ENCODE measurements at regions not wholly inside any gene's neighbourhood (a gene's known extent, or its start where the extent isn't known, plus 50 kb on each side); places are given as distances from the start of the nearest gene placed in this dataset.

- H3K4me3 ChIP-seq (ENCODE audit: low read depth, low read length): no peak overlapping the region
- peaks cover 0 to 1% (median 0%) of the 10 kb centered on the region in 7 donors for H3K9me3 Mint-ChIP-seq
- no peak overlapping the region for H3K4me3 Mint-ChIP-seq
- H3K36me3 Mint-ChIP-seq: no peaks in the 10 kb centered on the region
- no peaks in the 10 kb centered on the region for H3K27me3 ChIP-seq (ENCODE audit: control insufficient read depth, insufficient read depth, low read length)
- no peaks in the 10 kb centered on the region for H3K36me3 ChIP-seq (ENCODE audit: control insufficient read depth, insufficient read depth, low read length)
- H3K27me3 Mint-ChIP-seq: peaks cover 6% of the 10 kb centered on the region
- no peak overlapping the region for H3K27ac ChIP-seq (ENCODE audit: insufficient read depth, low read length, poor library complexity, severe bottlenecking)
- H3K9me3 ChIP-seq (ENCODE audit: control insufficient read depth in 2 of 2, low read length in 2 of 2): no peaks in the 10 kb centered on the region
- H3K27ac Mint-ChIP-seq: peak overlapping the region in 1 of 3 donors; percentile 38
- ATAC-seq (ENCODE audit: low read depth in 2 of 2) (no peak), DNase-seq (no peak)
- no peaks in the 10 kb centered on the region for H3K4me1 ChIP-seq (ENCODE audit: control insufficient read depth, insufficient read depth, low read length, poor library complexity, severe bottlenecking)
- H3K4me1 Mint-ChIP-seq: no peaks in the 10 kb centered on the region
Measured at GRCh38 chr22:49368221-49368975, 459.3 kb downstream of the BRD1 start.

- ATAC-seq (ENCODE audit: low read depth in 2 of 2): no peak
Measured at GRCh38 chr22:49367041-49367697, 460.5 kb downstream of the BRD1 start.

GRCh38 chr22:49366437-49366836, 461.2 kb downstream of the BRD1 start:
- H3K9me3 ChIP-seq (ENCODE audit: control insufficient read depth in 2 of 2, low read length in 2 of 2): no peaks in the 10 kb centered on the region
- H3K27me3 ChIP-seq (ENCODE audit: control insufficient read depth, insufficient read depth, low read length): no peaks in the 10 kb centered on the region
- DNase-seq (no peak), ATAC-seq (ENCODE audit: low read depth in 2 of 2) (no peak)
- H3K36me3 ChIP-seq (ENCODE audit: control insufficient read depth, insufficient read depth, low read length): no peaks in the 10 kb centered on the region
- no peak overlapping the region for H3K4me3 Mint-ChIP-seq
- peaks cover 0 to 1% (median 0%) of the 10 kb centered on the region in 7 donors for H3K9me3 Mint-ChIP-seq
- H3K4me1 ChIP-seq (ENCODE audit: control insufficient read depth, insufficient read depth, low read length, poor library complexity, severe bottlenecking): no peaks in the 10 kb centered on the region
- no peak overlapping the region for H3K4me3 ChIP-seq (ENCODE audit: low read depth, low read length)
- no peak overlapping the region for H3K27ac Mint-ChIP-seq
- H3K27me3 Mint-ChIP-seq: peaks cover 6% of the 10 kb centered on the region
- no peaks in the 10 kb centered on the region for H3K4me1 Mint-ChIP-seq
- no peak overlapping the region for H3K27ac ChIP-seq (ENCODE audit: insufficient read depth, low read length, poor library complexity, severe bottlenecking)
- H3K36me3 Mint-ChIP-seq: no peaks in the 10 kb centered on the region

More at GRCh38 chr22:49367041-49367697, 460.5 kb downstream of the BRD1 start:
- H3K27ac Mint-ChIP-seq: no peak overlapping the region
- H3K27me3 Mint-ChIP-seq: peaks cover 6% of the 10 kb centered on the region
- no peak for DNase-seq
- H3K4me3 ChIP-seq (ENCODE audit: low read depth, low read length): no peak overlapping the region
- no peaks in the 10 kb centered on the region for H3K36me3 ChIP-seq (ENCODE audit: control insufficient read depth, insufficient read depth, low read length)
- no peak overlapping the region for H3K4me3 Mint-ChIP-seq
- no peaks in the 10 kb centered on the region for H3K27me3 ChIP-seq (ENCODE audit: control insufficient read depth, insufficient read depth, low read length)
- H3K4me1 ChIP-seq (ENCODE audit: control insufficient read depth, insufficient read depth, low read length, poor library complexity, severe bottlenecking): no peaks in the 10 kb centered on the region
- no peaks in the 10 kb centered on the region for H3K9me3 ChIP-seq (ENCODE audit: control insufficient read depth in 2 of 2, low read length in 2 of 2)
- peaks cover 0 to 1% (median 0%) of the 10 kb centered on the region in 7 donors for H3K9me3 Mint-ChIP-seq
- H3K36me3 Mint-ChIP-seq: no peaks in the 10 kb centered on the region
- H3K27ac ChIP-seq (ENCODE audit: insufficient read depth, low read length, poor library complexity, severe bottlenecking): no peak overlapping the region
- no peaks in the 10 kb centered on the region for H3K4me1 Mint-ChIP-seq

GRCh38 chr22:49365910-49366309, 461.8 kb downstream of the BRD1 start:
- no peaks in the 10 kb centered on the region for H3K9me3 ChIP-seq (ENCODE audit: control insufficient read depth in 2 of 2, low read length in 2 of 2)
- H3K27me3 Mint-ChIP-seq: peaks cover 6% of the 10 kb centered on the region
- ATAC-seq (ENCODE audit: low read depth in 2 of 2) (no peak), DNase-seq (no peak)
- H3K27ac ChIP-seq (ENCODE audit: insufficient read depth, low read length, poor library complexity, severe bottlenecking): no peak overlapping the region
- H3K9me3 Mint-ChIP-seq: peaks cover 0 to 1% (median 0%) of the 10 kb centered on the region in 7 donors
- no peaks in the 10 kb centered on the region for H3K36me3 Mint-ChIP-seq
- H3K4me1 Mint-ChIP-seq: no peaks in the 10 kb centered on the region
- H3K4me3 ChIP-seq (ENCODE audit: low read depth, low read length): no peak overlapping the region
- no peaks in the 10 kb centered on the region for H3K4me1 ChIP-seq (ENCODE audit: control insufficient read depth, insufficient read depth, low read length, poor library complexity, severe bottlenecking)
- no peaks in the 10 kb centered on the region for H3K27me3 ChIP-seq (ENCODE audit: control insufficient read depth, insufficient read depth, low read length)
- H3K4me3 Mint-ChIP-seq: no peak overlapping the region
- H3K36me3 ChIP-seq (ENCODE audit: control insufficient read depth, insufficient read depth, low read length): no peaks in the 10 kb centered on the region
- H3K27ac Mint-ChIP-seq: no peak overlapping the region

- Mint-ChIP-seq H3K4me3 (no peak overlapping the region), H3K27me3 (peaks cover 9% of the 10 kb centered on the region), H3K9me3 (peaks cover 0 to 1% (median 0%) of the 10 kb centered on the region in 7 donors), H3K4me1 (no peaks in the 10 kb centered on the region), H3K36me3 (no peaks in the 10 kb centered on the region), H3K27ac (no peak overlapping the region)
- Histone ChIP-seq H3K9me3 (ENCODE audit: control insufficient read depth in 2 of 2, low read length in 2 of 2) (no peaks in the 10 kb centered on the region), H3K4me1 (ENCODE audit: control insufficient read depth, insufficient read depth, low read length, poor library complexity, severe bottlenecking) (no peaks in the 10 kb centered on the region), H3K27me3 (ENCODE audit: control insufficient read depth, insufficient read depth, low read length) (no peaks in the 10 kb centered on the region), H3K27ac (ENCODE audit: insufficient read depth, low read length, poor library complexity, severe bottlenecking) (no peak overlapping the region), H3K4me3 (ENCODE audit: low read depth, low read length) (no peak overlapping the region), H3K36me3 (ENCODE audit: control insufficient read depth, insufficient read depth, low read length) (no peaks in the 10 kb centered on the region)
- ATAC-seq (ENCODE audit: low read depth in 2 of 2): no peak
- no peak for DNase-seq
Measured at GRCh38 chr22:49365191-49365837, 462.4 kb downstream of the BRD1 start.

GRCh38 chr22:49364398-49364797, 463.3 kb downstream of the BRD1 start:
- Histone ChIP-seq H3K27ac (ENCODE audit: insufficient read depth, low read length, poor library complexity, severe bottlenecking) (no peak overlapping the region), H3K27me3 (ENCODE audit: control insufficient read depth, insufficient read depth, low read length) (no peaks in the 10 kb centered on the region), H3K4me1 (ENCODE audit: control insufficient read depth, insufficient read depth, low read length, poor library complexity, severe bottlenecking) (no peaks in the 10 kb centered on the region), H3K4me3 (ENCODE audit: low read depth, low read length) (no peak overlapping the region), H3K36me3 (ENCODE audit: control insufficient read depth, insufficient read depth, low read length) (no peaks in the 10 kb centered on the region), H3K9me3 (ENCODE audit: control insufficient read depth in 2 of 2, low read length in 2 of 2) (no peaks in the 10 kb centered on the region)
- H3K9me3 Mint-ChIP-seq: peaks cover 0 to 1% (median 0%) of the 10 kb centered on the region in 7 donors
- H3K4me3 Mint-ChIP-seq: no peak overlapping the region
- no peaks in the 10 kb centered on the region for H3K4me1 Mint-ChIP-seq
- no peaks in the 10 kb centered on the region for H3K36me3 Mint-ChIP-seq
- peaks cover 17% of the 10 kb centered on the region for H3K27me3 Mint-ChIP-seq
- DNase-seq (no peak), ATAC-seq (ENCODE audit: low read depth in 2 of 2) (no peak)
- H3K27ac Mint-ChIP-seq: no peak overlapping the region

GRCh38 chr22:49363526-49364230, 464.0 kb downstream of the BRD1 start:
- Mint-ChIP-seq H3K27ac (no peak overlapping the region), H3K4me3 (no peak overlapping the region), H3K27me3 (peaks cover 17% of the 10 kb centered on the region), H3K36me3 (no peaks in the 10 kb centered on the region), H3K9me3 (peaks cover 0 to 1% (median 0%) of the 10 kb centered on the region in 7 donors), H3K4me1 (no peaks in the 10 kb centered on the region)
- Histone ChIP-seq H3K9me3 (ENCODE audit: control insufficient read depth in 2 of 2, low read length in 2 of 2) (no peaks in the 10 kb centered on the region), H3K36me3 (ENCODE audit: control insufficient read depth, insufficient read depth, low read length) (no peaks in the 10 kb centered on the region), H3K4me1 (ENCODE audit: control insufficient read depth, insufficient read depth, low read length, poor library complexity, severe bottlenecking) (no peaks in the 10 kb centered on the region), H3K4me3 (ENCODE audit: low read depth, low read length) (no peak overlapping the region), H3K27me3 (ENCODE audit: control insufficient read depth, insufficient read depth, low read length) (peaks cover 3% of the 10 kb centered on the region), H3K27ac (ENCODE audit: insufficient read depth, low read length, poor library complexity, severe bottlenecking) (no peak overlapping the region)
- DNase-seq: no peak
- ATAC-seq (ENCODE audit: low read depth in 2 of 2): no peak
